Vagina (tissue), 2 donors: ENCODE measurements at regions not wholly inside any gene's neighbourhood (a gene's known extent, or its start where the extent isn't known, plus 50 kb on each side); places are given as distances from the start of the nearest gene placed in this dataset.

Experiments
- DNase-seq, 2 donors: peaks; one replicate each; pipeline ENCODE4 v3.0.0-alpha.2; 2017; ENCODE audit errors: extremely low spot score in 2 of 2
- H3K27ac ChIP-seq: fragments of 200-600 bp; sonication (generic); one replicate; pipeline ENCODE4 v1.5.1; 2019
- H3K27me3 ChIP-seq: fragments of 200-600 bp; sonication (generic); one replicate; pipeline ENCODE4 v1.5.1; 2019
- H3K36me3 ChIP-seq, 2 donors: fragments of 200-600 bp; sonication (generic); one replicate each; pipeline ENCODE4 v1.5.1; 2017 to 2019
- H3K4me1 ChIP-seq: fragments of 200-600 bp; sonication (generic); one replicate; pipeline ENCODE4 v1.5.1; 2019
- H3K4me3 ChIP-seq, 2 donors: fragments of 200-600 bp; sonication (generic); 1 replicate in 1 of 2; 2 replicates in 1 of 2; pipeline ENCODE4 v1.5.1; 2016 to 2019
- H3K9me3 ChIP-seq: fragments of 200-600 bp; sonication (generic); one replicate; pipeline ENCODE4 v1.5.1; 2019
- CTCF ChIP-seq, 3 experiments: fragments of 450-650 bp in 2 of 3; fragments of 200-600 bp in 1 of 3; sonication (generic) in 1 of 3; IDR thresholded peaks; one replicate each; pipeline ENCODE4 v1.5.1; 2017 to 2019; ENCODE audit warnings: antibody characterized with exemption in 3 of 3, mild to moderate bottlenecking in 2 of 3, moderate library complexity in 2 of 3
- POLR2A ChIP-seq, 2 donors: fragments of 450-650 bp; IDR thresholded peaks; one replicate each; pipeline ENCODE4 v1.6.1; 2017; ENCODE audit warnings: antibody characterized with exemption in 2 of 2, mild to moderate bottlenecking in 2 of 2, moderate library complexity in 2 of 2
- POLR2AphosphoS5 ChIP-seq, 2 donors: sonication (generic); formaldehyde crosslinking; IDR thresholded peaks; one replicate each; pipeline ENCODE4 v1.9.0; 2017; ENCODE audit warnings: antibody characterized with exemption in 2 of 2, mild to moderate bottlenecking in 2 of 2, low read depth in 1 of 2; ENCODE audit not compliant: insufficient read depth in 1 of 2
- intact Hi-C: fragments of 100-400 bp; cut with DNase I; formaldehyde crosslinking; loops from one replicate; pipeline ENCODE4 v1.15.1; 2023

GRCh38 chr7:7077945-7078344, 104.4 kb upstream of the C1GALT1 start:
- no peak for DNase-seq
- H3K4me1 ChIP-seq: no peaks in the 10 kb centered on the region
- H3K36me3 ChIP-seq: no peaks in the 10 kb centered on the region
- TF ChIP-seq POLR2AphosphoS5 (IDR thresholded peaks at IDR 0.05; ENCODE audit: insufficient read depth in 1 of 2, low read depth in 1 of 2): no peak
- no peak for TF ChIP-seq CTCF (IDR thresholded peaks at IDR 0.05)
- no peak overlapping the region for H3K27ac ChIP-seq
- intact Hi-C loops: no loop called here
- no peaks in the 10 kb centered on the region for H3K9me3 ChIP-seq
- H3K27me3 ChIP-seq: no peaks in the 10 kb centered on the region
- H3K4me3 ChIP-seq: no peak overlapping the region

- no peak for DNase-seq
- Histone ChIP-seq H3K36me3 (no peaks in the 10 kb centered on the region), H3K27me3 (no peaks in the 10 kb centered on the region), H3K27ac (no peak overlapping the region), H3K4me1 (no peaks in the 10 kb centered on the region), H3K4me3 (no peak overlapping the region), H3K9me3 (no peaks in the 10 kb centered on the region)
- intact Hi-C loops: no loop called here
- no peak for TF ChIP-seq CTCF (IDR thresholded peaks at IDR 0.05)
- no peak for TF ChIP-seq POLR2A (IDR thresholded peaks at IDR 0.05)
- no peak for TF ChIP-seq POLR2AphosphoS5 (IDR thresholded peaks at IDR 0.05; ENCODE audit: insufficient read depth in 1 of 2, low read depth in 1 of 2)
These were observed 101.5 kb upstream of the C1GALT1 start for GRCh38 chr7:7080802-7081201.

GRCh38 chr7:7090460-7090859, 91.9 kb upstream of the C1GALT1 start:
- TF ChIP-seq POLR2AphosphoS5 (IDR thresholded peaks at IDR 0.05; ENCODE audit: insufficient read depth in 1 of 2, low read depth in 1 of 2) (no peak), CTCF (IDR thresholded peaks at IDR 0.05) (no peak), POLR2A (IDR thresholded peaks at IDR 0.05) (no peak)
- Histone ChIP-seq H3K36me3 (no peaks in the 10 kb centered on the region), H3K4me3 (no peak overlapping the region), H3K27me3 (no peaks in the 10 kb centered on the region), H3K9me3 (no peaks in the 10 kb centered on the region), H3K27ac (no peak overlapping the region), H3K4me1 (no peaks in the 10 kb centered on the region)
- intact Hi-C loops: loop anchor here (2.0 kb wide), 1 partner anchor 42 kb away; no protein-coding TSS in a partner anchor
- DNase-seq: no peak

- H3K27ac ChIP-seq: no peak overlapping the region
- no peaks in the 10 kb centered on the region for H3K27me3 ChIP-seq
- H3K36me3 ChIP-seq: no peaks in the 10 kb centered on the region
- intact Hi-C loops: no loop called here
- H3K4me3 ChIP-seq: no peak overlapping the region
- no peaks in the 10 kb centered on the region for H3K9me3 ChIP-seq
- DNase-seq: no peak
- H3K4me1 ChIP-seq: peaks cover 7% of the 10 kb centered on the region
- TF ChIP-seq POLR2AphosphoS5 (IDR thresholded peaks at IDR 0.05; ENCODE audit: insufficient read depth in 1 of 2, low read depth in 1 of 2): no peak
- no peak for TF ChIP-seq POLR2A (IDR thresholded peaks at IDR 0.05)
- no peak for TF ChIP-seq CTCF (IDR thresholded peaks at IDR 0.05)
These were observed 84.0 kb upstream of the C1GALT1 start for GRCh38 chr7:7098280-7098818.

- no peaks in the 10 kb centered on the region for H3K27me3 ChIP-seq
- H3K4me3 ChIP-seq: no peak overlapping the region
- TF ChIP-seq CTCF (IDR thresholded peaks at IDR 0.05) (no peak), POLR2A (IDR thresholded peaks at IDR 0.05) (no peak), POLR2AphosphoS5 (IDR thresholded peaks at IDR 0.05; ENCODE audit: insufficient read depth in 1 of 2, low read depth in 1 of 2) (no peak)
- no peaks in the 10 kb centered on the region for H3K9me3 ChIP-seq
- no peak overlapping the region for H3K27ac ChIP-seq
- intact Hi-C loops: loop anchor here (5.0 kb wide), 1 partner anchor 443 kb away; no protein-coding TSS in a partner anchor
- no peaks in the 10 kb centered on the region for H3K36me3 ChIP-seq
- peaks cover 7% of the 10 kb centered on the region for H3K4me1 ChIP-seq
- no peak for DNase-seq
These were observed 82.7 kb upstream of the C1GALT1 start for GRCh38 chr7:7099584-7100014.
